Osteocyte (in vitro differentiated cells): ENCODE measurements at regions not wholly inside any gene's neighbourhood (a gene's known extent, or its start where the extent isn't known, plus 50 kb on each side); places are given as distances from the start of the nearest gene placed in this dataset.

Experiments used
- DNase-seq: peaks from one replicate; pipeline ENCODE4 v3.0.0; 2021; ENCODE audit warnings: mixed read lengths; ENCODE audit not compliant: unreplicated experiment; ENCODE audit errors: extremely low spot score
- H3K27ac Mint-ChIP-seq: one replicate; pipeline ENCODE4 v1.8.0; 2021; ENCODE audit warnings: mild to moderate bottlenecking, mixed read lengths; ENCODE audit not compliant: unreplicated experiment
- H3K27me3 Mint-ChIP-seq: one replicate; pipeline ENCODE4 v1.8.0; 2021; ENCODE audit warnings: mixed read lengths; ENCODE audit not compliant: unreplicated experiment
- H3K36me3 Mint-ChIP-seq: one replicate; pipeline ENCODE4 v1.8.0; 2021; ENCODE audit warnings: mixed read lengths; ENCODE audit not compliant: unreplicated experiment
- H3K4me1 Mint-ChIP-seq: one replicate; pipeline ENCODE4 v1.8.0; 2021; ENCODE audit warnings: mixed read lengths; ENCODE audit not compliant: unreplicated experiment
- H3K4me3 Mint-ChIP-seq: one replicate; pipeline ENCODE4 v1.8.0; 2021; ENCODE audit warnings: mild to moderate bottlenecking, moderate library complexity, mixed read lengths; ENCODE audit not compliant: unreplicated experiment
- H3K9me3 Mint-ChIP-seq: one replicate; pipeline ENCODE4 v1.8.0; 2021; ENCODE audit warnings: mixed read lengths; ENCODE audit not compliant: unreplicated experiment
- CTCF ChIP-seq: fragments of 200-600 bp; sonication (generic); IDR thresholded peaks from 2 replicates; pipeline ENCODE4 v1.5.0; 2021; ENCODE audit warnings: antibody characterized with exemption, mild to moderate bottlenecking, moderate library complexity

GRCh38 chrX:107507744-107508117 is 58.3 kb downstream of the FRMPD3 start:
- Mint-ChIP-seq H3K27ac (no peak overlapping the region), H3K4me1 (peaks cover 2% of the 10 kb centered on the region), H3K4me3 (no peak overlapping the region), H3K36me3 (no peaks in the 10 kb centered on the region), H3K9me3 (peaks cover 16% of the 10 kb centered on the region), H3K27me3 (peaks cover 44% of the 10 kb centered on the region)
- DNase-seq = no peak
- TF ChIP-seq CTCF = no peak

- Mint-ChIP-seq H3K4me1 (peaks cover 2% of the 10 kb centered on the region), H3K27me3 (peaks cover 46% of the 10 kb centered on the region), H3K9me3 (peaks cover 16% of the 10 kb centered on the region), H3K4me3 (no peak overlapping the region), H3K36me3 (no peaks in the 10 kb centered on the region), H3K27ac (no peak overlapping the region)
- no peak for TF ChIP-seq CTCF
- no peak for DNase-seq
Measured at GRCh38 chrX:107508925-107509324, 59.5 kb downstream of the FRMPD3 start.

- Mint-ChIP-seq H3K4me3 (no peak overlapping the region), H3K27ac (no peak overlapping the region), H3K4me1 (no peaks in the 10 kb centered on the region), H3K9me3 (peaks cover 4% of the 10 kb centered on the region), H3K27me3 (peaks cover 12% of the 10 kb centered on the region), H3K36me3 (no peaks in the 10 kb centered on the region)
- TF ChIP-seq CTCF = no peak
- DNase-seq = no peak
Measured at GRCh38 chrX:107514944-107515343, 65.5 kb downstream of the FRMPD3 start.

GRCh38 chrX:107521877-107522586 is 72.6 kb downstream of the FRMPD3 start:
- no peak overlapping the region for H3K27ac Mint-ChIP-seq
- no peak for TF ChIP-seq CTCF
- DNase-seq = no peak
- peaks cover 17% of the 10 kb centered on the region for H3K27me3 Mint-ChIP-seq
- no peaks in the 10 kb centered on the region for H3K9me3 Mint-ChIP-seq
- H3K36me3 Mint-ChIP-seq = no peaks in the 10 kb centered on the region
- H3K4me1 Mint-ChIP-seq = no peaks in the 10 kb centered on the region
- H3K4me3 Mint-ChIP-seq = no peak overlapping the region

GRCh38 chrX:107522901-107523300 is 73.4 kb downstream of the FRMPD3 start:
- Mint-ChIP-seq H3K4me1 (no peaks in the 10 kb centered on the region), H3K4me3 (no peak overlapping the region), H3K27ac (no peak overlapping the region), H3K27me3 (peaks cover 15% of the 10 kb centered on the region), H3K9me3 (no peaks in the 10 kb centered on the region), H3K36me3 (no peaks in the 10 kb centered on the region)
- no peak for TF ChIP-seq CTCF
- no peak for DNase-seq
